C1 segment of cervical spinal cord (tissue), 14 donors: ENCODE measurements at regions not wholly inside any gene's neighbourhood (a gene's known extent, or its start where the extent isn't known, plus 50 kb on each side); places are given as distances from the start of the nearest gene placed in this dataset.
"Not testable (repeated sequence)": the region's sequence is repeated elsewhere in the genome, so short reads cannot be mapped to it uniquely, and the experiment has no call there.

Source experiments
- DNase-seq, 14 donors: peaks; one replicate each; lab custom pipeline; 2025; lab: John Stamatoyannopoulos, UW

DNA sequence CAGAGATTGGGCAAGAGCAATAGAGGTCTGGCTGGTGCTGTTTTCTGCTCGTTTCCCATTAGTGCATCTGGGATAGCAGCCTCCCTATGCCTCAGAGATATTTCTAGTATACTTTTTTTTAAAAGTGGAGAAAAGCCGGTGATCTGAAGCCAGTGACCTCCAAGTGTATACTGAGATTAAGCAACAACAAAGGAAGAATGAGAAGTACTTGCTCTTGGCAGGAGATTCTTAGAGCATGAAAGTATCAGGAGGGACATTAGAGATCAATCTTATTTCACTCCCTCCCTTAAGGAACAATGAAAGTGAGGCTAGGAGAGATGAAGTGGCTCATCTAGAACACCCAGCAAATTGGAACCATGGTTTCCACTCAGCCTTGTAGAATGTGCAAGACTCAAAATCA, 423.3 kb downstream of the SOX2 start:
- DNase-seq, result no peak

DNA sequence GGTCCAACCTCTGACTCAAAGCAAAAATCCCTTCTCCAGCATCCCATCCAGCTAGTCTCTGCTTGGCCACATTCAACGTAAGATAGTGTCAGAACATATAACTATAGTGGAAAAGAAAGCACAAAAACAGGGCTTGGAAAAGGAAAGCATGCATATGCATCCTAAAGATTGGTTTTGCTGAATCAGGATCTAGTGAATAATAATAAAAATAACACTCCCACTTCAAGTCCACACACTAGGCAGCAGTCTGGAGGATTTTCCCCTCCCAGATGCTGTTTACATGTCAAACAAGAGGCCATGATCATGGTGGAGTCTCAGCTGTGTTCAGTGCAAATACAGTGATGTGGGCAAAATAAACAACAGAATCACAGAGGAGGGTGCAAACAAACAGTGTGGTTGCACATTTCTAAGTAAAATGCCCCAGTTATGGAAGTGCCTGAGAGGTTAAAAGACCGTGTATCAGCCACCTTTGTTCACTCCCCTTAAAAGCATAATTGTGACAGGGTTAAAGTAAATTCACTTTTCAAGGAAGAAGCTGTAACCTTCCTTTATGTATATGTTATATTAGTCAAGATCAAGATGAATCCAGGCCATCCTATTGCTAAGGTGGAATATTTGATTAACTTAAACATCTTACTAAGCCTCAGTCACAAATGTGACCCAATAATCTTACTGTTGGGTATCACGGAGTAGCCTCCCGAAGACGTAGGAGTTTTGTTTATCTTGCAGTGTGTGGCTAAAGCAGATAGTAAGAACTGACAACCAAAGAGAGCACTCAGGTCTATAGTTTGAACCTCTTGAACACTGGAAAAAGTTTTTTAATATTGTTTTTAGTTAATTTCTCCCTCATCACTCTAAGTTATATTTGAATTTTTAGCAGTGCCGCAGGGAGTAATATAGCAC, 424.5 kb downstream of the SOX2 start:
- DNase-seq, result peak in 1 of 14 donors; percentile 16

- DNase-seq, result no peak
Measured at GRCh38 chr3:182138393-182138792, 426.7 kb downstream of the SOX2 start.

DNA sequence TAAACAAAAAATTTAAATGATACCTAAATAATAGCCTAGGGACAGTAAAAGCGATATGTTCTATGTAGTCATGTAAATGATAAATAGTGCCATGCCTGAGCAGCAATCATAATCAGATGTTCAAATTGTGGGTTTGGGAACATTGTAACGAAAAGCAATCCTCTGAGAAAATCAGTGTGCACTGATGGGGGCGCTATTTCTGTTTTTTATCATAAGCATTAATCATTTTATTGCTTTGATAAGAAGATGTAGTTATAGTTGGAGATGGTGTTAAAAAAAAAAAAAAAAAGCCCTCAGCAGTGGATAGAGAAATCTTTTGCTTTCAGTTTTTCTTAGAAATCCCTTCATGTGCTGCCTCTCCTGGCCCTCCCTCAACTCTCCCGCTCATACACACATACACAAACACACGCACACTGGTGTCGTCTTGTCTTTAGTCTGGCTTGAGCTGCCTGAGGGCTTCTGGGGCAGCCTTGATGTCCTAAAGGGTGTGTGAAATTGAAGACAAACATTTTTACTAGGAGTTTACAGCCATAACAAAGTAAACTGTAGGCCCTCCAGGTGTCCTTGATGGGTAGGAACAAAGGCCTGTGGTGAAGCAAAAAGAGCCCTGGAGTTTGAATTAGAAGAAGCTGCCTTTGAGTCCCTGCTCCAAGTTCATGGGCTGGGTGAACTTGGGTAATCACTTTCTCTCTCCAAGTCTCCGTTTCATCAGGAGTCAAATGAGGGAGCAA, 428.1 kb downstream of the SOX2 start:
- no peak for DNase-seq

GRCh38 chr3:182142928-182143327, 431.2 kb downstream of the SOX2 start:
- DNase-seq, result no peak

DNA sequence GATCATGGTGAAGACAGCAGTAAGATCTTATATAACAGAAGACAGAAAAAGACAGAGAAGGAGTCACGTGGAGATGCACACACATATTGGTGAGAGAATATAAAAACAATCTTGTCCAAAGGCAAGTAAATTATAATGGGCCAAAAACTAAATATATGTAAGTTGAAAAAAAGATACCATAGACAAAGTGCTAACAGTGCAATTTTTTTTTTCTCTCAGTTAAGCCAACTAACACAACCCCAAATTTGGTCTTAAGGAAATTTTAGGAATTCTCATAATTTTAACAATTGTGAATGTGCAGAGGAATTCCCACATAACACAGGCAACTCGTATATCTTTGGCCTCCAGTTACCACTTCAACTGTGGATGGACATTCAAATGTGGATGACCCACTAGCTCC, 432.2 kb downstream of the SOX2 start:
- DNase-seq, result no peak

GRCh38 chr3:182148360-182148759, 436.6 kb downstream of the SOX2 start:
- no peak for DNase-seq

DNA sequence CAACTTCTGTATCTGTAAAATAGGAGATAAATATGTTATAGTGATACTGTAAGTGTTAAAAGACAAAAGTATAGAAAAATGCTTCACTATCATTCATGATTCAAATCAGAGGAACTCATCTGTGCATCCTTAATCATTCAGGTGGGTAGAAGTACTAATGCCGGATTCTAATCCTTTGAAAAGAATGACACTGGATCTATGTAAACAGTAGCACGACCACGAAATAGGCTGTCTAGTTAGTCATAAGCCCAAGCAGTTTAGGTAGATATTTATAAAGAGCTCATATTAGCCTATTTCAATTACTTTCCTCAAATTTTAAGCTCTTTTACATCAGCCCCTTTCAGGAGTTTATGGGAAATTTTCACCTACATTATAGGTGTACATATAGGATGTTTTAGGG, 437.9 kb downstream of the SOX2 start:
- DNase-seq, result no peak

- DNase-seq, result not testable (repeated sequence)
Measured at GRCh38 chr3:182156326-182156725, 444.6 kb downstream of the SOX2 start.

GRCh38 chr3:182165234-182165633, 453.5 kb downstream of the SOX2 start:
- DNase-seq, result no peak

GRCh38 chr3:182172534-182172933, 460.8 kb downstream of the SOX2 start:
- no peak for DNase-seq

DNA sequence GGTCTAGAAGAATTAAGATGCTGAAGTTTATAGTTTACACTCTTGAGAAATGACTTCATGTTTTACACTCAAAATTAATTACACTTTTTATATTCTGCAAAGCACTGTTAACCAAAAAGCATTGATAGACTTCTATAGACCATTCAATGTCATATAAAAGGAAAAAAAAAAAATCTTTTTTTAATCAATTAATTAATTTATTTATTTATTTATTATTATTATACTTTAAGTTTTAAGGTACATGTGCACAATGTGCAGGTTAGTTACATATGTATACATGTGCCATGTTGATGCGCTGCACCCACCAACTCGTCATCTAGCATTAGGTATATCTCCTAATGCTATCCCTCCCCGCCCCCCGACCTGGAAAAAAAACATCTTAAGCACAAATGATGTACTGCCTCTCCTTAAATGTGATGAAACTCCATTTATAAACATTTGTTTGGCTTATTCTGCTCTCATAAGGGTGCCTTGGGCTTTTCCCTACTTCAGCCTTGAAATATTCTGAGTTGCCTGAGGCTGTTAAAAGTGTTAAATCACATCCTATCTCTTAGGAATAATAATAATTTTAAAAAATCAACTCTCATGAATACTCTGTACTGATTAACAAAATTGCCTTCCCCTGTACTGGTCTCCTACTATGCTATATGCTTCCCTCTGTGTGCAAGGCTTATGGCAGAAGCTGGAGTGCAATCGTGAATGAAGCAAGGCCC, 466.9 kb downstream of the SOX2 start:
- no peak for DNase-seq

GRCh38 chr3:182179631-182180030, 467.9 kb downstream of the SOX2 start:
- DNase-seq, result no peak

DNA sequence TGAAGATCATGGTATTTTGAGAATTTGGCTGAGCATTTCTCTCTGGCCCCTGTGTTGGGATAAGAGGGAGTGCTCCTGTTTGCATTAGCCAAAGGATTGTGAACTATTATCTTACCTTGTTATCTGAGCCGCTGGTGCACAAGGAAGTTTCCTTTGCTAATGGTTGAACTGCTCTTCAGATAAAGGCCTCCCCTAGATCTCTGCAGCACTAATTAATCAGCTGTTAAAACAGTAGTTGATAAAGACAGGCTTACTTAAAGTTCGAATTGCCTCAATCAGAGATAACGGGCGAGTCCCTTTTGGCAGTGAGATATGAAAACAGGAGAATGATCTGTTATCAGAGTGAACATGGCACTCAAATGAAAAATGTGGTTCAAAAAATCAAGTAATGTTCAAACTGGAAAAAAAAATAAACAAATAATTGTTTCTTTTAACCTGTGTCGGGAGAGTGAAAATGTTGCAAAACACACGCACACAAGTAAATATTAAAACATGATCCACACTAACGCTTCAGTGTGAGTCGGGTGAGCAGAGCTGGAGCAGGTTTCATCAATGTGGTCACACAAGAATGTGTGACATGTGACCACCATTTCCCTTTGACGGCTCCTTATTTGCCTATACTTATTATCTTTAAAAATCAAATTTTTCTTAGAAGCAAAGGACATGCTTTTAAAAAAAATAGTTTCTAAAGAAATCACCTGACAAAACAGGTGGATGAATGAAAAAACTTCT, 469.1 kb downstream of the SOX2 start:
- no peak for DNase-seq

DNA sequence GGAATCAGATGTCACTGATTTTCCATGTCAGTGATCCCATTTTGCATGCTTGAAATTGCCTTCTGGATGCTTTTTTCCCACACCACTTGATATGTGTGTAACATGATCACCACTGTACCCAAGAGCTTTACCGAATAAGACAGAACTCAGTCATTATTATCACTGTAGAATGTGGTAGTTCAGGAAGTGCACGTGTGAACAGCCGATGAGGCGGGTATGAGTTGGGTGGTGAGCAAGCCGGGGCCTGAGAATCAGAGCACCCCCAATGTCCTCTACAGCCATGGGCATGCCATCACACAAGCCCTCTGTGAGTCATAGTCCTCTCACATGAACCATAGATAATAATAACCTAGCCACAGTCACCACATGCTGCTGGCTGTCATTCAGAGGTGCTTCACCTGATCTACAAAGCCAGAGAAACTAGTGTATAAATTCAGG, 470.8 kb downstream of the SOX2 start:
- DNase-seq, result no peak

GRCh38 chr3:182183716-182184430, 472.1 kb downstream of the SOX2 start:
- no peak for DNase-seq

DNA sequence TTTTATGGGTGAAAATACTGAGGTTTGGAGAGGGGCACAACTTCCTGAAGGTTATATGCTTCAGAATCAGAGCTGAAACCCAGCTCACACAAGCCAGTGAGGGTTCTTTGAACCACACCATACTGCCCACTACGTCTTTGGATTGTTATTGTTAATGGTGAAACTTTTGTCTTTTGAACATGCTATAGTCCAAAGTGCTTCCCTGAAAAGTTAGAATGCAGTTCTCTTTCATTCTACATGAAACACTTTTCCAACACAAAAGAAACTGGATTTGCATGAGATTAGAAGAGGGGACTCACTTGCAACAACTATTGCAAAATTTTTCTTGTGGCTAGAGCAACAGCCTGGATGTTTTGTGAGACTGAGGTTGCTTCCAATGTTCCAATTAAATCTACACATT, 473.6 kb downstream of the SOX2 start:
- no peak for DNase-seq

- no peak for DNase-seq
Measured at GRCh38 chr3:182190056-182190455, 478.3 kb downstream of the SOX2 start.

DNA sequence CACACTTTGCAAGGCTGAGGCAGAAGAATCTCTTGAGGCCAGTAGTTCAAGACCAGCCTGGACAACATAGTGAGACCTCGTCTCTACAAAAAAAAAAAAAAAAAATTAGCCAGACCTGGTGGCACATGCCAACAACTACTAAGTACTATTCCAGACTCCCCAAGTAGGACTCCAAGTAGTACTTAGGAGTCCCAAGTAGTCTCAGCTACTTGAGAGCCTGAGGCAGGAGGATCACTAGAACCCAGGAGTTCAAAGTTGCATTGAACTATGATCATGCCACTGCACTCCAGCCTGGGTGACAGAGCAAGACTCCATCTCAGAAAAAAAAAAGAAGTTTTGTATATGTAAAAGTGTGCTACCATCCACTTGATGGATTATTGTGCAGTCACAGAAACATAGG, 486.6 kb downstream of the SOX2 start:
- DNase-seq, result no peak

DNA sequence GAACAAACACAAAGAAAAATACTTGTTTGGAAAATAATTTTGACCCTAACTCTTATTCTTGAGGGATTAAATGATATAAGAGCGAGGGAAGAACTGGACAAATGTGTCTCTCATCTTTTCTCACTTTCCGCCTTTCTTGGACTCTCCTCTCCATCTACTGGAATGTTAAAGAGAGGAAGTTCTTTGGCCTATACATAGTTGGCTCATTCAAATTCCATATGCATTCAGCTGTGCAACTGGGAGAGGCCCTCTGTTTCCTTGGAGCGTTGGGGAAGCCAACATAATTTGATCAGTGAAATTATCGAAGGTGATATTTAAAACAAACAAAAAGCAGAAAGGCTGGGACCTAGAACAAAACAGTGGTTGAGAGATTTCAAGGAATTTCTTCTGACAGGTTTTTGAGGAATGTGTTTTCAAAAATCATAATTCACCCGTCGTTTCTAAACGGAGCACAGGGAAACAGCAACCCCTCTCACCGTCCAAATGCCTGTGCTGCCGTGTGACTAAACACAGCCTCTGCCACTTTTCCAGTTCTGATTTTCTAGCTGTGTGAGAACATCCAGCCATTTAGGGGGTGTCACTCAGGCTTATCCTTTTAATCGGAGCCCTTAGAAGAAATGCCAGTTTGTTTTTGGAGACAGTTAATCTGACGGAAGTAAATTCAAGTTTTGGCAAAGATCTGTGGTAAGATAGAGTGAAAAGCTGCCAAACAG, 489.9 kb downstream of the SOX2 start:
- DNase-seq, result no peak
